CD14-positive monocyte (primary cell): ENCODE measurements at regions not wholly inside any gene's neighbourhood (a gene's known extent, or its start where the extent isn't known, plus 50 kb on each side); places are given as distances from the start of the nearest gene placed in this dataset.

Experiments used
- DNase-seq, 3 donors: peaks; one replicate each; pipeline ENCODE4 v3.0.0-alpha.2; 2011 to 2022
- H2AFZ ChIP-seq: 2 replicates; pipeline ENCODE4 v1.6.0; 2012; ENCODE audit warnings: mild to moderate bottlenecking, low read depth, low read length, inconsistent platforms; ENCODE audit not compliant: insufficient read depth, poor library complexity, severe bottlenecking
- H3K27ac ChIP-seq, 2 donors: 1 replicate in 1 of 2; 2 replicates in 1 of 2; pipeline ENCODE4 v1.5.1; 2012 to 2013; ENCODE audit warnings: low read length in 2 of 2, control low read depth in 1 of 2, inconsistent platforms in 1 of 2, low read depth in 1 of 2, mild to moderate bottlenecking in 1 of 2
- H3K27me3 ChIP-seq, 2 donors: one replicate each; pipeline versions ENCODE4 v1.6.0 to v1.6.1; 2011 to 2013; ENCODE audit warnings: low read length in 2 of 2; ENCODE audit not compliant: control insufficient read depth in 2 of 2, insufficient read depth in 2 of 2
- H3K36me3 ChIP-seq, 2 donors: replicated peaks in 1 of 2; 1 replicate in 1 of 2; 2 replicates in 1 of 2; pipeline versions ENCODE4 v1.5.1 to v1.6.1; 2012 to 2013; ENCODE audit warnings: low read length in 2 of 2, control low read depth in 1 of 2, inconsistent platforms in 1 of 2, mild to moderate bottlenecking in 1 of 2; ENCODE audit not compliant: insufficient read depth in 2 of 2, control insufficient read depth in 1 of 2
- H3K4me1 ChIP-seq, 2 donors: 1 replicate in 1 of 2; 2 replicates in 1 of 2; pipeline versions ENCODE4 v1.5.1 to v1.6.1; 2012 to 2013; ENCODE audit warnings: low read length in 2 of 2, control low read depth in 1 of 2, inconsistent platforms in 1 of 2, mild to moderate bottlenecking in 1 of 2, moderate library complexity in 1 of 2; ENCODE audit not compliant: insufficient read depth in 2 of 2, control insufficient read depth in 1 of 2
- H3K4me2 ChIP-seq: replicated peaks from 2 replicates; pipeline ENCODE3; 2012; ENCODE audit warnings: low read length, moderate library complexity, mild to moderate bottlenecking; ENCODE audit not compliant: poor library complexity, severe bottlenecking; ENCODE audit errors: extremely low read depth
- H3K4me3 ChIP-seq, 3 experiments: fragments of 200-600 bp in 1 of 3; sonication (generic) in 1 of 3; replicated peaks in 1 of 3; 1 replicate in 2 of 3; 2 replicates in 1 of 3; pipeline ENCODE4 v1.5.1; 2011 to 2013; ENCODE audit warnings: low read length in 3 of 3, mild to moderate bottlenecking in 3 of 3, control low read depth in 2 of 3, low read depth in 2 of 3, inconsistent platforms in 1 of 3, moderate library complexity in 1 of 3
- H3K79me2 ChIP-seq: 2 replicates; pipeline ENCODE4 v1.6.0; 2012; ENCODE audit warnings: mild to moderate bottlenecking, control low read depth, inconsistent platforms, low read length, moderate library complexity; ENCODE audit not compliant: insufficient read depth
- H3K9ac ChIP-seq: 2 replicates; pipeline ENCODE4 v1.6.0; 2017; ENCODE audit warnings: low read length, mild to moderate bottlenecking; ENCODE audit not compliant: insufficient read depth, poor library complexity, severe bottlenecking
- H3K9me3 ChIP-seq, 2 donors: replicated peaks in 1 of 2; 1 replicate in 1 of 2; 2 replicates in 1 of 2; pipeline versions ENCODE4 v1.5.1 to v1.6.1; 2012 to 2013; ENCODE audit warnings: low read length in 2 of 2, control low read depth in 1 of 2; ENCODE audit not compliant: control insufficient read depth in 1 of 2, insufficient read depth in 1 of 2
- H4K20me1 ChIP-seq: 2 replicates; pipeline ENCODE4 v1.6.0; 2012; ENCODE audit warnings: mild to moderate bottlenecking, low read length, control low read depth, moderate library complexity; ENCODE audit not compliant: insufficient read depth
- H3K27ac Mint-ChIP-seq, 7 donors: one replicate each; pipeline ENCODE4 v1.8.0; 2020; ENCODE audit warnings: mild to moderate bottlenecking in 7 of 7, mixed read lengths in 7 of 7, moderate library complexity in 6 of 7, inconsistent platforms in 2 of 7
- H3K27me3 Mint-ChIP-seq, 3 donors: one replicate each; pipeline ENCODE4 v1.8.0; 2021 to 2022; ENCODE audit warnings: low read depth in 3 of 3, mild to moderate bottlenecking in 3 of 3, mixed read lengths in 3 of 3, moderate library complexity in 3 of 3, inconsistent platforms in 1 of 3
- H3K36me3 Mint-ChIP-seq, 2 donors: one replicate each; pipeline ENCODE4 v1.8.0; 2020; ENCODE audit warnings: mixed read lengths in 2 of 2, inconsistent platforms in 1 of 2, mild to moderate bottlenecking in 1 of 2
- H3K4me1 Mint-ChIP-seq: one replicate; pipeline ENCODE4 v1.8.0; 2020; ENCODE audit warnings: mild to moderate bottlenecking, mixed read lengths
- H3K4me3 Mint-ChIP-seq, 2 donors: one replicate each; pipeline ENCODE4 v1.8.0; 2020; ENCODE audit warnings: mild to moderate bottlenecking in 2 of 2, mixed read lengths in 2 of 2, moderate library complexity in 1 of 2
- H3K9me3 Mint-ChIP-seq, 7 donors: one replicate each; pipeline ENCODE4 v1.8.0; 2020 to 2022; ENCODE audit warnings: mixed read lengths in 7 of 7, mild to moderate bottlenecking in 6 of 7, moderate library complexity in 6 of 7, inconsistent platforms in 2 of 7
- WGBS: methylation state at CpG from one replicate; pipeline ENCODE4 v1.1.5; 2013; ENCODE audit warnings: missing lambda C conversion rate; ENCODE audit not compliant: insufficient coverage; 5-methylcytosine and 5-hydroxymethylcytosine counted together
- intact Hi-C, 2 donors: fragments of 100-400 bp; cut with micrococcal nuclease; formaldehyde crosslinking; loops; one replicate each; pipeline versions ENCODE4 v1.15.0 to v1.15.1; 2023
- TF ChIP-seq, protein P1 (sequence below): fragments of 200-600 bp; IDR thresholded peaks from one replicate; pipeline ENCODE4 v1.8.0; 2022; ENCODE audit warnings: antibody characterized with exemption, mild to moderate bottlenecking

- intact Hi-C loops, result no loop called here
- Mint-ChIP-seq H3K27ac (no peak overlapping the region), H3K9me3 (peaks cover 0 to 5% (median 0%) of the 10 kb centered on the region in 7 donors), H3K4me3 (no peak overlapping the region), H3K4me1 (no peaks in the 10 kb centered on the region), H3K36me3 (no peaks in the 10 kb centered on the region), H3K27me3 (peaks cover 0 to 1% (median 0%) of the 10 kb centered on the region in 3 donors)
- TF ChIP-seq, protein P1, sequence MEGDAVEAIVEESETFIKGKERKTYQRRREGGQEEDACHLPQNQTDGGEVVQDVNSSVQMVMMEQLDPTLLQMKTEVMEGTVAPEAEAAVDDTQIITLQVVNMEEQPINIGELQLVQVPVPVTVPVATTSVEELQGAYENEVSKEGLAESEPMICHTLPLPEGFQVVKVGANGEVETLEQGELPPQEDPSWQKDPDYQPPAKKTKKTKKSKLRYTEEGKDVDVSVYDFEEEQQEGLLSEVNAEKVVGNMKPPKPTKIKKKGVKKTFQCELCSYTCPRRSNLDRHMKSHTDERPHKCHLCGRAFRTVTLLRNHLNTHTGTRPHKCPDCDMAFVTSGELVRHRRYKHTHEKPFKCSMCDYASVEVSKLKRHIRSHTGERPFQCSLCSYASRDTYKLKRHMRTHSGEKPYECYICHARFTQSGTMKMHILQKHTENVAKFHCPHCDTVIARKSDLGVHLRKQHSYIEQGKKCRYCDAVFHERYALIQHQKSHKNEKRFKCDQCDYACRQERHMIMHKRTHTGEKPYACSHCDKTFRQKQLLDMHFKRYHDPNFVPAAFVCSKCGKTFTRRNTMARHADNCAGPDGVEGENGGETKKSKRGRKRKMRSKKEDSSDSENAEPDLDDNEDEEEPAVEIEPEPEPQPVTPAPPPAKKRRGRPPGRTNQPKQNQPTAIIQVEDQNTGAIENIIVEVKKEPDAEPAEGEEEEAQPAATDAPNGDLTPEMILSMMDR, result no peak
- H3K4me3 ChIP-seq, result no peak overlapping the region
- no CpG with 5 or more reads among the region's 2 CpGs for WGBS
- H3K36me3 ChIP-seq, result no peaks in the 10 kb centered on the region
- H4K20me1 ChIP-seq, result no peaks in the 10 kb centered on the region
- no peak overlapping the region for H3K9ac ChIP-seq
- DNase-seq, result no peak
- H3K79me2 ChIP-seq, result no peaks in the 10 kb centered on the region
- H3K4me1 ChIP-seq, result no peaks in the 10 kb centered on the region
- no peak overlapping the region for H2AFZ ChIP-seq
- no peak overlapping the region for H3K27ac ChIP-seq
- no peak overlapping the region for H3K4me2 ChIP-seq
- H3K27me3 ChIP-seq, result no peaks in the 10 kb centered on the region
- no peaks in the 10 kb centered on the region for H3K9me3 ChIP-seq
Observed at GRCh38 chr4:22999419-22999818, 306.7 kb downstream of the GBA3 start.

DNA sequence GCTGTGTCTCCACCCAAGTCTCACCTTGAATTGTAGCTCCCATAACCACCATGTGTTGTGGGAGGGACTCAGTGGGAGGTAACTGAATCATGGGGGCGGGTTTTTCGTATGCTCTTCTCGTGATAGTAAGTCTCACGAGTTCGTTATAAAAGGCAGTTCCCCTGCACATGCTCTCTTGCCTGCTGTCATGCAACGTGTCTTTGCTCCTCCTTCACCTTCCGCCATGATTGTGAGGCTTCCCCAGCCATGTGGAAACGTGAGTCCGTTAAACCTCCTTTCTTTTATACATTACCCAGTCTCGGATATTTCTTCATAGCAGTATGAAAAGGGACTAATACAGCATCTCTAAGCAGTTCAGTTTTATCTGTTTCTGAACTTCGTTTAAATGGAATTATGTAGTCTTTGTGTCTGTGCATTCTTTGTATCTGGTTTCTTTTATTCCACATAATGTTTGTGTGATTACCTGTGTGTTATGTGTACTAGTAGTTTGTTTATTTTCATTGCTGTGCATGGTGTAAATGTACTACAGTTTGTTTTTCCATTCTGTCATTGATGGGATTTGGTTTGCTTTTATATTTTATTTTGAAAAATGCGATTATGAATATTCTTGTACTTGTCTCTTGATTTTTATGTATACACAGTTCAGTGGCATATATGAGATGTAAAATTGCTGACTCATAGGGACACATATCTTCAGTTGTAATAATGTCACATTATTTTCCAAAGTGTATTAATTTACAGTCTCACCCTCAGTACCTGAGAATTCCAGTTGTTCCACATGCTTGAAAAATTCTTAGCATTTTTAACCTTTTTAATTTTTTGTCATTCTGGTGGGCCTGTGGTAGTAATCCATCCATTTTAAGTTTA, 304.9 kb downstream of the GBA3 start:
- no peak overlapping the region for H3K9ac ChIP-seq

More for the DNA sequence above, 304.9 kb downstream of the GBA3 start:
- Histone ChIP-seq H4K20me1 (no peaks in the 10 kb centered on the region), H2AFZ (no peak overlapping the region), H3K4me3 (no peak overlapping the region), H3K36me3 (no peaks in the 10 kb centered on the region), H3K4me2 (no peak overlapping the region), H3K9me3 (no peaks in the 10 kb centered on the region), H3K27me3 (no peaks in the 10 kb centered on the region), H3K79me2 (no peaks in the 10 kb centered on the region), H3K27ac (no peak overlapping the region), H3K4me1 (no peaks in the 10 kb centered on the region)
- peaks cover 0 to 5% (median 0%) of the 10 kb centered on the region in 7 donors for H3K9me3 Mint-ChIP-seq
- DNase-seq, result no peak
- no peak overlapping the region for H3K27ac Mint-ChIP-seq
- TF ChIP-seq, protein P1, result no peak
- WGBS, result 94% methylated on average over 5 of the region's 12 CpGs
- H3K4me3 Mint-ChIP-seq, result no peak overlapping the region
- intact Hi-C loops, result no loop called here
- no peaks in the 10 kb centered on the region for H3K4me1 Mint-ChIP-seq
- H3K36me3 Mint-ChIP-seq, result no peaks in the 10 kb centered on the region
- H3K27me3 Mint-ChIP-seq, result peaks cover 0 to 3% (median 0%) of the 10 kb centered on the region in 3 donors
